ENCODE measurements at regions not wholly inside any gene's neighbourhood (a gene's known extent, or its start where the extent isn't known, plus 50 kb on each side); places are given as distances from the start of the nearest gene placed in this dataset.

- TF ChIP-seq CTCF (IDR thresholded peaks at IDR 0.05): no peak
- TF ChIP-seq POLR2A (IDR thresholded peaks at IDR 0.05): no peak
These were observed 132.4 kb upstream of the ENPEP start for GRCh38 chr4:110343534-110343933.
